ENCODE measurements at regions not wholly inside any gene's neighbourhood (a gene's known extent, or its start where the extent isn't known, plus 50 kb on each side); places are given as distances from the start of the nearest gene placed in this dataset.
A peak's percentile ranks its signal among the peaks of the same experiment; 100 is the strongest.
"Not testable (repeated sequence)": the region's sequence is repeated elsewhere in the genome, so short reads cannot be mapped to it uniquely, and the experiment has no call there.

DNA sequence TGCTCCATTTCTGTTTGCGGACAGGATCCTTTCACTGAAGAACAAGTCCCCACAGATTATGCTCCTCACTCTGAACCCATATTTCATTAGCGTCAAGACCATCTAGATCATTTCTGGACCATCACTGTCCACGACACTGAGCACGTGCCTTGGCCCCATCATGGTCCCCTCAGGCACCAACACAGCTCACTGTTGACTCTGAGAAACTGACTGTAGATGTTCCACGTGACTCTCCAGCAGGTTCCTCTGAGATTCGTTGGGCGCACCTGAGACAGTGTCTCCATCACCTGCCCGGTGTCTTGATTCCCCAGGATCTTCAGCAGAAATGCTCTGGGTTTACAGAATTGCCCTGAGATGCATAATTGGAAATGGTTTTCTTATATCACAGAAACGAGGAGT lies 985.4 kb downstream of the TMEM121 start:
- Histone ChIP-seq H3K9me3 (ENCODE audit: insufficient read depth, low read depth, low read length) (peaks cover 33% of the 10 kb centered on the region), H3K4me2 (ENCODE audit: low read length) (no peak overlapping the region), H2BK5ac (ENCODE audit: low read depth, low read length, poor library complexity) (no peak overlapping the region), H4K91ac (ENCODE audit: low read depth, low read length) (no peak overlapping the region), H3K4ac (ENCODE audit: low read depth, low read length) (no peak overlapping the region), H3K9ac (ENCODE audit: low read length) (no peak overlapping the region), H3K4me3 (ENCODE audit: low read depth, low read length) (no peak overlapping the region), H3K79me1 (ENCODE audit: low read length) (no peaks in the 10 kb centered on the region), H2AFZ (ENCODE audit: insufficient read depth, low read length, poor library complexity) (no peak overlapping the region), H3K18ac (ENCODE audit: low read length) (no peak overlapping the region), H3K4me1 (ENCODE audit: control insufficient read depth in 1 of 2, insufficient read depth in 2 of 2, low read length in 2 of 2) (no peaks in the 10 kb centered on the region), H2BK120ac (ENCODE audit: insufficient read depth, low read length, poor library complexity) (no peak overlapping the region), H4K8ac (ENCODE audit: low read depth, low read length) (no peak overlapping the region), H3K14ac (ENCODE audit: low read length) (no peak overlapping the region), H3K27ac (ENCODE audit: low read depth, low read length) (no peak overlapping the region), H4K12ac (ENCODE audit: low read depth, low read length) (no peak overlapping the region), H3K23ac (ENCODE audit: low read length) (no peak overlapping the region), H3K36me3 (ENCODE audit: control insufficient read depth in 1 of 2, insufficient read depth in 2 of 2, low read length in 2 of 2) (no peaks in the 10 kb centered on the region), H2AK5ac (ENCODE audit: low read length) (no peak overlapping the region), H3K27me3 (ENCODE audit: insufficient read depth, low read length) (no peaks in the 10 kb centered on the region), H3K79me2 (ENCODE audit: control insufficient read depth, insufficient read depth, low read length, poor library complexity) (no peaks in the 10 kb centered on the region), H2BK12ac (ENCODE audit: low read length) (no peak overlapping the region)
- DNase-seq = no peak
- no CpG with 5 or more reads among the region's 9 CpGs for WGBS (ENCODE audit: extremely low coverage, insufficient coverage, insufficient read length)

DNA sequence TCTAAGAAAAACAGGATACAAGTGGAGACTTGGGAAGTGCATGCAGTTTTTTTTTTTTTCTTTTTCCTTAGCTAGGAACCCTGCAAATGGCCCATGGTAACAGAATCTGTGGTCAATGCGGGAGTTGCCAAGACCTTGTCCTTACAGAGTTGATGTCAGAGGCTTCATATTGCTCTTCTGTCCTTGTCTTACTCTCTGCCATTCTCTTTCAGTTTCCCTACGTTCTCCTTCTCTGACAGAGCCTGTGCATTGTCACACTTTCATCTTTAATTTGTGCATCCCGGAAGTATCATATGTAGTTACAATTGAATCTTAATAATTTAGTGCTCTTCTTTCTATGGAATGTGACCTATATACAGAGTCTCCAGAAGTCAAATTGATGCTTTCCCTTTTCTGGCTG lies 986.9 kb downstream of the TMEM121 start:
- H2BK5ac ChIP-seq (ENCODE audit: low read depth, low read length, poor library complexity) = no peak overlapping the region
- no peak overlapping the region for H4K8ac ChIP-seq (ENCODE audit: low read depth, low read length)
- no peak for DNase-seq
- no peak overlapping the region for H2AK5ac ChIP-seq (ENCODE audit: low read length)
- H2BK12ac ChIP-seq (ENCODE audit: low read length) = no peak overlapping the region
- H3K4me3 ChIP-seq (ENCODE audit: low read depth, low read length) = no peak overlapping the region
- H3K4ac ChIP-seq (ENCODE audit: low read depth, low read length) = no peak overlapping the region
- no peaks in the 10 kb centered on the region for H3K79me2 ChIP-seq (ENCODE audit: control insufficient read depth, insufficient read depth, low read length, poor library complexity)
- H3K36me3 ChIP-seq (ENCODE audit: control insufficient read depth in 1 of 2, insufficient read depth in 2 of 2, low read length in 2 of 2) = no peaks in the 10 kb centered on the region
- no peak overlapping the region for H3K14ac ChIP-seq (ENCODE audit: low read length)
- H3K4me1 ChIP-seq (ENCODE audit: control insufficient read depth in 1 of 2, insufficient read depth in 2 of 2, low read length in 2 of 2) = no peaks in the 10 kb centered on the region
- H2BK120ac ChIP-seq (ENCODE audit: insufficient read depth, low read length, poor library complexity) = no peak overlapping the region
- no peak overlapping the region for H3K4me2 ChIP-seq (ENCODE audit: low read length)
- no peak overlapping the region for H3K27ac ChIP-seq (ENCODE audit: low read depth, low read length)
- no peaks in the 10 kb centered on the region for H3K79me1 ChIP-seq (ENCODE audit: low read length)
- no CpG with 5 or more reads among the region's 3 CpGs for WGBS (ENCODE audit: extremely low coverage, insufficient coverage, insufficient read length)
- H4K12ac ChIP-seq (ENCODE audit: low read depth, low read length) = no peak overlapping the region
- H2AFZ ChIP-seq (ENCODE audit: insufficient read depth, low read length, poor library complexity) = no peak overlapping the region
- H4K91ac ChIP-seq (ENCODE audit: low read depth, low read length) = no peak overlapping the region
- H3K27me3 ChIP-seq (ENCODE audit: insufficient read depth, low read length) = no peaks in the 10 kb centered on the region
- H3K18ac ChIP-seq (ENCODE audit: low read length) = no peak overlapping the region
- H3K23ac ChIP-seq (ENCODE audit: low read length) = no peak overlapping the region
- peaks cover 31% of the 10 kb centered on the region for H3K9me3 ChIP-seq (ENCODE audit: insufficient read depth, low read depth, low read length)
- H3K9ac ChIP-seq (ENCODE audit: low read length) = no peak overlapping the region

DNA sequence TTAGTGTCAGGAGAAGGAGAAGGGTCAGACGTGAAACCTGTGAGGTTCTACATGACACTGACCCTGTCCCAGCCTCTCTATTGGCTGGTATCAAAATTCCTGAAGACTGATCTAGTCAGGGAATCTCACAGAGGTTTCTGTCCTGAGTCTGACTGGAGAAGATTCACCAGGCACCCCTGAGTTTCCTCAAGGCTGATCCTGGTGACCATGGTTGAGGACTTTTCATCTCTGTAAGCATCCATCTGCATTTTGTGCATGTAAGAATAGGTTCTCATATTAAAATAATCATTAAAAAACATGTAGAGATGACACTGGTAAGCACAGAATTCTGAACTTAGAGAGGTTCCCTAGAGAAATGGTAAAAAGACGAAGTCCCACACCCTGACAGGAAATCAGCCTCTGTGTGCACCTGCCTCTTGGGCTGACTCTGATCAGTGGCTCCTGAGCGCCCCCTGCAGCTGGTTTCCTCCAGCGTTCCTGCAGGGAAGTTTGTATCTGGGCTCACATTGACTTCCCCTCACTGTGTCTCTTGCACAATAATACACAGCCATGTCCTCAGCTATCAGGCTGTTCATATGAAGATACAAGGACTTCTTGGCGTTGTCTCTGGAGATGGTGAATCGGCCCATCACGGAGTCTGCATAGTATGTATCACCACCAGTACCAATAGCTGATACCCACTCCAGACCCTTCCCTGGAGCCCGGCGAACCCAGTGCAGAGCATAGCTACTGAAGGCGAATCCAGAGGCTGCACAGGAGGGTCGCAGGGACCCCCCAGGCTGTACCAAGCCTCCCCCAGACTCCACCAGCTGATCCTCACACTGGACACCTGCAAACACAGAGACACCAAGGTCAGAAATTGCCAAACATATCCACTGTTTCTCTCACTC lies 991.9 kb downstream of the TMEM121 start:
- H4K12ac ChIP-seq (ENCODE audit: low read depth, low read length) = no peak overlapping the region
- no peak overlapping the region for H3K18ac ChIP-seq (ENCODE audit: low read length)
- H3K23ac ChIP-seq (ENCODE audit: low read length) = no peak overlapping the region
- no CpG with 5 or more reads among the region's 11 CpGs for WGBS (ENCODE audit: extremely low coverage, insufficient coverage, insufficient read length)
- no peaks in the 10 kb centered on the region for H3K36me3 ChIP-seq (ENCODE audit: control insufficient read depth in 1 of 2, insufficient read depth in 2 of 2, low read length in 2 of 2)
- no peak overlapping the region for H2BK5ac ChIP-seq (ENCODE audit: low read depth, low read length, poor library complexity)
- H2BK12ac ChIP-seq (ENCODE audit: low read length) = no peak overlapping the region
- no peak overlapping the region for H2AFZ ChIP-seq (ENCODE audit: insufficient read depth, low read length, poor library complexity)
- no peak overlapping the region for H3K14ac ChIP-seq (ENCODE audit: low read length)
- H3K4me1 ChIP-seq (ENCODE audit: control insufficient read depth in 1 of 2, insufficient read depth in 2 of 2, low read length in 2 of 2) = no peaks in the 10 kb centered on the region
- no peak overlapping the region for H3K4ac ChIP-seq (ENCODE audit: low read depth, low read length)
- no peak overlapping the region for H3K27ac ChIP-seq (ENCODE audit: low read depth, low read length)
- H3K79me2 ChIP-seq (ENCODE audit: control insufficient read depth, insufficient read depth, low read length, poor library complexity) = no peaks in the 10 kb centered on the region
- no peak overlapping the region for H2BK120ac ChIP-seq (ENCODE audit: insufficient read depth, low read length, poor library complexity)
- no peak overlapping the region for H3K4me2 ChIP-seq (ENCODE audit: low read length)
- no peak overlapping the region for H4K91ac ChIP-seq (ENCODE audit: low read depth, low read length)
- no peak overlapping the region for H3K4me3 ChIP-seq (ENCODE audit: low read depth, low read length)
- no peaks in the 10 kb centered on the region for H3K79me1 ChIP-seq (ENCODE audit: low read length)
- peaks cover 16% of the 10 kb centered on the region for H3K9me3 ChIP-seq (ENCODE audit: insufficient read depth, low read depth, low read length)
- no peak overlapping the region for H2AK5ac ChIP-seq (ENCODE audit: low read length)
- no peak overlapping the region for H3K9ac ChIP-seq (ENCODE audit: low read length)
- H4K8ac ChIP-seq (ENCODE audit: low read depth, low read length) = no peak overlapping the region
- peak in 1 of 2 donors; percentile 40 for DNase-seq
- H3K27me3 ChIP-seq (ENCODE audit: insufficient read depth, low read length) = no peaks in the 10 kb centered on the region

DNA sequence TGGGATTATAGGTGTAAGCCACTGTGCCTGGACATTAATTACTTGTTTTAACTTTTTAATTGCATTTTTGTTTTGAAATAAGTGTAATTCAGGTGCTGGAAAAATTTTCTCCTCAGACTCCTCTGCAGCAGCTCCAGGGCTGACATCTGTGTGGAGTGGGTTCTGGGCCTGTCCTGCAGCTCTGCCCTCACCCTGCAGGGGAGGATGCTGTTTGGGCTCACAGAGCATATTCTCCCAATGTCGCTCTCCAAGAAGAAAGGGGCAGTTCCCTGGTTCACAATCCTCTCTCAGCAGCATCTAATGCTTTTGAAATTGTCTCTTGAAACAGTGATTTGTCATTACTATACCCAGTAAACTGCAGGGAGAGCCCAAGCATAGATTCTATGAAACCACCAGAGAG lies 995.7 kb downstream of the TMEM121 start:
- not testable (repeated sequence) for H4K8ac ChIP-seq (ENCODE audit: low read depth, low read length); H3K4ac ChIP-seq (ENCODE audit: low read depth, low read length); H4K12ac ChIP-seq (ENCODE audit: low read depth, low read length); H3K27me3 ChIP-seq (ENCODE audit: insufficient read depth, low read length); H3K9ac ChIP-seq (ENCODE audit: low read length); H2BK120ac ChIP-seq (ENCODE audit: insufficient read depth, low read length, poor library complexity); H4K91ac ChIP-seq (ENCODE audit: low read depth, low read length); H3K36me3 ChIP-seq (ENCODE audit: control insufficient read depth in 1 of 2, insufficient read depth in 2 of 2, low read length in 2 of 2); H3K18ac ChIP-seq (ENCODE audit: low read length); H3K79me2 ChIP-seq (ENCODE audit: control insufficient read depth, insufficient read depth, low read length, poor library complexity); H2AK5ac ChIP-seq (ENCODE audit: low read length); H3K27ac ChIP-seq (ENCODE audit: low read depth, low read length); H3K4me1 ChIP-seq (ENCODE audit: control insufficient read depth in 1 of 2, insufficient read depth in 2 of 2, low read length in 2 of 2); H2AFZ ChIP-seq (ENCODE audit: insufficient read depth, low read length, poor library complexity); H2BK12ac ChIP-seq (ENCODE audit: low read length); H3K4me2 ChIP-seq (ENCODE audit: low read length); H2BK5ac ChIP-seq (ENCODE audit: low read depth, low read length, poor library complexity); H3K14ac ChIP-seq (ENCODE audit: low read length); DNase-seq; H3K23ac ChIP-seq (ENCODE audit: low read length); H3K4me3 ChIP-seq (ENCODE audit: low read depth, low read length); H3K79me1 ChIP-seq (ENCODE audit: low read length)
- peaks cover 14% of the 10 kb centered on the region for H3K9me3 ChIP-seq (ENCODE audit: insufficient read depth, low read depth, low read length)
- WGBS (ENCODE audit: extremely low coverage, insufficient coverage, insufficient read length) = no CpG with 5 or more reads among the region's 1 CpG
